Neuronal stem cell (in vitro differentiated cells): ENCODE measurements at regions not wholly inside any gene's neighbourhood (a gene's known extent, or its start where the extent isn't known, plus 50 kb on each side); places are given as distances from the start of the nearest gene placed in this dataset.

Source experiments
- DNase-seq: peaks from one replicate; pipeline ENCODE4 v3.0.0-alpha.2; 2013; ENCODE audit warnings: low spot score
- H2AFZ ChIP-seq: one replicate; pipeline ENCODE4 v1.6.1; 2013; ENCODE audit warnings: mild to moderate bottlenecking, low read length, inconsistent platforms
- H2AK5ac ChIP-seq: 2 replicates; pipeline ENCODE4 v1.6.1; 2013; ENCODE audit warnings: low read depth, mild to moderate bottlenecking, inconsistent platforms, low read length, moderate library complexity, mixed read lengths
- H2BK120ac ChIP-seq: 2 replicates; pipeline ENCODE4 v1.6.1; 2013; ENCODE audit warnings: low read depth, mild to moderate bottlenecking, inconsistent platforms, low read length, moderate library complexity, mixed read lengths
- H2BK12ac ChIP-seq: one replicate; pipeline ENCODE4 v1.6.1; 2013; ENCODE audit warnings: low read length, inconsistent platforms
- H2BK15ac ChIP-seq: 2 replicates; pipeline ENCODE4 v1.6.1; 2013; ENCODE audit warnings: mild to moderate bottlenecking, low read length, inconsistent platforms, mixed read lengths
- H2BK5ac ChIP-seq: one replicate; pipeline ENCODE4 v1.6.1; 2013; ENCODE audit warnings: inconsistent platforms, mild to moderate bottlenecking, low read length, moderate library complexity
- H3K14ac ChIP-seq: one replicate; pipeline ENCODE4 v1.6.1; 2013; ENCODE audit warnings: low read length, inconsistent platforms
- H3K18ac ChIP-seq: 2 replicates; pipeline ENCODE4 v1.6.1; 2013; ENCODE audit warnings: low read length, inconsistent platforms
- H3K23ac ChIP-seq: 2 replicates; pipeline ENCODE4 v1.6.1; 2013; ENCODE audit warnings: low read depth, mild to moderate bottlenecking, mixed read lengths, low read length, inconsistent platforms; ENCODE audit not compliant: poor library complexity
- H3K27ac ChIP-seq: replicated peaks from 3 replicates; pipeline ENCODE4 v1.5.1; 2013; ENCODE audit warnings: low read length, inconsistent platforms
- H3K27me3 ChIP-seq, 3 experiments: 2 replicates each; pipeline ENCODE4 v1.6.1; 2013; ENCODE audit warnings: low read length in 3 of 3, mild to moderate bottlenecking in 2 of 3, inconsistent platforms in 1 of 3, low read depth in 1 of 3, mixed read lengths in 1 of 3, moderate library complexity in 1 of 3; ENCODE audit not compliant: control insufficient read depth in 3 of 3, insufficient read depth in 3 of 3
- H3K36me3 ChIP-seq, 2 donors: replicated peaks in 1 of 2; 2 replicates each; pipeline ENCODE4 v1.6.1; 2013; ENCODE audit warnings: low read length in 2 of 2; ENCODE audit not compliant: control insufficient read depth in 2 of 2, insufficient read depth in 2 of 2
- H3K4ac ChIP-seq: 2 replicates; pipeline ENCODE4 v1.6.1; 2013; ENCODE audit warnings: inconsistent platforms, mild to moderate bottlenecking, low read length, moderate library complexity
- H3K4me1 ChIP-seq, 2 donors: 1 replicate in 1 of 2; 2 replicates in 1 of 2; pipeline ENCODE4 v1.6.1; 2013; ENCODE audit warnings: low read length in 2 of 2, low read depth in 1 of 2; ENCODE audit not compliant: control insufficient read depth in 2 of 2, insufficient read depth in 1 of 2
- H3K4me2 ChIP-seq: one replicate; pipeline ENCODE4 v1.6.1; 2013; ENCODE audit warnings: mild to moderate bottlenecking, low read length, inconsistent platforms; ENCODE audit not compliant: insufficient read depth, poor library complexity, severe bottlenecking
- H3K4me3 ChIP-seq, 2 donors: 2 replicates each; pipeline ENCODE4 v1.5.1; 2013; ENCODE audit warnings: low read length in 2 of 2, mild to moderate bottlenecking in 2 of 2, inconsistent platforms in 1 of 2, moderate library complexity in 1 of 2
- H3K79me1 ChIP-seq: one replicate; pipeline ENCODE4 v1.6.1; 2013; ENCODE audit warnings: low read depth, mild to moderate bottlenecking, inconsistent platforms, low read length, moderate library complexity
- H3K9ac ChIP-seq: one replicate; pipeline ENCODE4 v1.6.1; 2013; ENCODE audit warnings: mild to moderate bottlenecking, low read depth, low read length, inconsistent platforms; ENCODE audit not compliant: poor library complexity
- H3K9me3 ChIP-seq, 2 donors: replicated peaks in 1 of 2; 2 replicates each; pipeline versions ENCODE3 to v1.6.1; 2013; ENCODE audit warnings: low read length in 2 of 2, mild to moderate bottlenecking in 2 of 2, inconsistent platforms in 1 of 2, low read depth in 1 of 2, mixed read lengths in 1 of 2, moderate library complexity in 1 of 2; ENCODE audit not compliant: control insufficient read depth in 2 of 2, insufficient read depth in 1 of 2
- H4K8ac ChIP-seq: one replicate; pipeline ENCODE4 v1.6.1; 2013; ENCODE audit warnings: low read depth, mild to moderate bottlenecking, inconsistent platforms, low read length, moderate library complexity
- H4K91ac ChIP-seq: one replicate; pipeline ENCODE4 v1.6.1; 2013; ENCODE audit warnings: low read length, low read depth, mild to moderate bottlenecking, inconsistent platforms; ENCODE audit not compliant: poor library complexity
- WGBS, 2 donors: extraction: QIAGEN DNeasy Blood & Tissue Kit; methylation state at CpG; one replicate each; pipeline ENCODE4 v1.1.7; 2013; ENCODE audit warnings: missing lambda C conversion rate in 2 of 2, mixed read lengths in 1 of 2; ENCODE audit not compliant: insufficient read length in 2 of 2, insufficient replicate concordance in 1 of 2; ENCODE audit errors: extremely low coverage in 2 of 2; 5-methylcytosine and 5-hydroxymethylcytosine counted together

DNA sequence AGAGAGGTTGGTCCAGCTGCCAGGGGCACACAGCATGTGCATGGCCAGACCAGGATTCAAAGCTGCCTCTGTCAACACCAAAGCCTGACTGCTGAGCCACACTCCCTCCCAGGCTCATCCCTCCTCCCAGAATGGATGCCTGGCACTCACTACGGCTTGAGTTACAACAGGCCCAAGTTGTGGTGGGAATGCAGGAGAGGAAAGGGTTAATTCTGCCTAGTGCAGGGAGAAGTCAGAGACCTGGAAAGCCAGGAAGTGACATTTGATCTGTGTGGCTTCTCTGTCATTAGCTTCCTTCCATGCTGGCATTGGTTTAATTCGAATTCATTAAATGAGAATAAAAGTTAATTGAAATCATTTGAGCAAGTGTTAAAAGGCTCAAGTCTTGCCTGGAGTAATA lies 150.0 kb downstream of the NSG2 start:
- Histone ChIP-seq H3K23ac (no peak overlapping the region), H2AFZ (peak overlapping the region; percentile 21), H2AK5ac (no peak overlapping the region), H3K14ac (no peak overlapping the region), H2BK12ac (peak overlapping the region; percentile 42), H3K4me1 (peaks cover 0 to 6% of the 10 kb centered on the region in 2 donors), H2BK120ac (no peak overlapping the region), H3K9ac (no peak overlapping the region), H3K79me1 (no peaks in the 10 kb centered on the region), H3K36me3 (no peaks in the 10 kb centered on the region), H3K27ac (no peak overlapping the region), H3K18ac (peak overlapping the region; percentile 29), H3K4ac (no peak overlapping the region), H3K4me2 (no peak overlapping the region), H3K27me3 (no peaks in the 10 kb centered on the region), H2BK5ac (no peak overlapping the region), H3K4me3 (no peak overlapping the region), H4K91ac (no peak overlapping the region), H2BK15ac (peak overlapping the region; percentile 61), H3K9me3 (no peaks in the 10 kb centered on the region), H4K8ac (peak overlapping the region; percentile 54)
- peak; percentile 29 for DNase-seq
- no CpG with 5 or more reads among the region's 2 CpGs for WGBS, 2 donors

DNA sequence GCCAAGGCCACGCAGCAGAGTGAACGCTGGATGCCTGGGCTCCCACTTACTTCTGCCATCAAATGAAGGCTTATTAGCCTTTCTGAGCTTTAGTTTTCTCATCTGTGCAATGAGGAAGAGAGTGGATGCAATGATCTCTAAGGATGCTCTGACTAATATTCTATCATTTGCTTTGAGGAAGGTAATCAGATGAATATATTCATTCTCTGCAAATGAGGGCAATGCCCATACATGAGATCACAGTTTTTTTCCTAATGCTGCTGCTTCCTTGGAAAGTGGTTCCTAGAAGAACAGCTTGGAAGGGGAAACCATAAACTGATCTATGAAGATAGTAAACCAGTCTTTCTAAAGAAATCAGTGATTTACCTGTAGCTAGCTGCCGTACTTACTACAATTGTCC lies 152.4 kb downstream of the NSG2 start:
- no peak overlapping the region for H2AK5ac ChIP-seq
- no CpG with 5 or more reads among the region's 3 CpGs for WGBS, 2 donors

DNA sequence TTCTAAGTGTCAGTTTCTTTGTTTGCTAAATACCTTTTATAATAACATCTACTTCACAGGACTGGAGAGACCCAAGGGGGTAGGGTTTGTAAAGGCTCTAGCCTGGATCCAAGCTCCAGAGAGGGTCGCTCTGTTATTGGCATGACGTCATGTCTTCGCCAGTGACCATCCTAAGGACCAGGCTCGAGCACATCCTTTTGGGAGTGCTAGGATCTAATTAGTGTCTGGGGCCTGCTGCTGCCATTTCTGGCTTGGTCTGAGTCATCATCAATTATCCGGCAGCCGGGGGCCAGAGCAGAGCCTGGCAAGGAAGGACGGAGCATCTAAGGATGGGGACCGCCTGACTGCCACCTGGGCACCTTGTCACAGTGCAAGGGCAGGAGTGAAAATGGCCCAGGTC lies 153.0 kb downstream of the NSG2 start:
- Histone ChIP-seq H3K23ac (no peak overlapping the region), H2AFZ (no peak overlapping the region), H2BK5ac (no peak overlapping the region), H2BK15ac (no peak overlapping the region), H3K18ac (no peak overlapping the region), H3K4me3 (no peak overlapping the region), H3K36me3 (no peaks in the 10 kb centered on the region), H3K9ac (no peak overlapping the region), H3K27me3 (no peaks in the 10 kb centered on the region), H2BK12ac (no peak overlapping the region), H3K4ac (no peak overlapping the region), H2AK5ac (no peak overlapping the region), H2BK120ac (no peak overlapping the region), H3K4me1 (peaks cover 0 to 6% of the 10 kb centered on the region in 2 donors), H3K4me2 (no peak overlapping the region), H3K9me3 (no peaks in the 10 kb centered on the region), H3K14ac (no peak overlapping the region), H3K27ac (no peak overlapping the region), H4K8ac (no peak overlapping the region), H4K91ac (no peak overlapping the region), H3K79me1 (no peaks in the 10 kb centered on the region)
- no peak for DNase-seq
- no CpG with 5 or more reads among the region's 8 CpGs for WGBS, 2 donors

More for the DNA sequence above, 152.4 kb downstream of the NSG2 start:
- Histone ChIP-seq H3K36me3 (no peaks in the 10 kb centered on the region), H3K4me2 (no peak overlapping the region), H3K9me3 (no peaks in the 10 kb centered on the region), H3K18ac (no peak overlapping the region), H4K8ac (no peak overlapping the region), H2BK120ac (no peak overlapping the region), H2BK15ac (no peak overlapping the region), H3K4me1 (peaks cover 0 to 6% of the 10 kb centered on the region in 2 donors), H2BK12ac (no peak overlapping the region), H2AFZ (no peak overlapping the region), H4K91ac (no peak overlapping the region), H3K27me3 (no peaks in the 10 kb centered on the region), H3K79me1 (no peaks in the 10 kb centered on the region), H3K9ac (no peak overlapping the region), H3K14ac (no peak overlapping the region), H3K23ac (no peak overlapping the region), H3K4ac (no peak overlapping the region), H3K4me3 (no peak overlapping the region), H2BK5ac (peak overlapping the region; percentile 22), H3K27ac (no peak overlapping the region)
- DNase-seq, result no peak

DNA sequence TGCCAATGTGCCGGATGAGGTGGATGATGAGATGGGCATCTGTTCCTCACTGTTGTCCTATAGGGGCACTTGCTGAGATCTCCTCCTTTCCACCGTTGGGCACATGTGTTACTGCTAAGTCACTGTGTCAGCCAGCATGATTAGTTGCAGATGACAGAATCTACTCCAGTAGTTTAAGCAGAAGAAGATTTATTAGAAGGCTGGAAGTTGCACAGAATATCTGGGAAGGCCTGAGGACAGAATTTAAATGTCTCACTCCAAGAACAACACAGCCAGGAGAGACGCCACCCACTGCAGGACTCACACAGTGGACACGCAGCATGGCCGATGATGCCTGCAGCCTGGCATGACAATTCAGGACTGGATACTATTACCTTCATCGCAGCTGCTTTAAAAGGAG lies 157.5 kb downstream of the NSG2 start:
- H3K4ac ChIP-seq, result no peak overlapping the region
- H3K9me3 ChIP-seq, result no peaks in the 10 kb centered on the region
- no peak overlapping the region for H2BK12ac ChIP-seq
- no peak overlapping the region for H3K18ac ChIP-seq
- H3K23ac ChIP-seq, result no peak overlapping the region
- H3K79me1 ChIP-seq, result no peaks in the 10 kb centered on the region
- no peak overlapping the region for H4K8ac ChIP-seq
- no peak overlapping the region for H3K14ac ChIP-seq
- H2BK15ac ChIP-seq, result no peak overlapping the region
- peaks cover 0 to 12% of the 10 kb centered on the region in 2 donors for H3K4me1 ChIP-seq
- H2AK5ac ChIP-seq, result no peak overlapping the region
- H4K91ac ChIP-seq, result no peak overlapping the region
- no peak overlapping the region for H3K9ac ChIP-seq
- no peaks in the 10 kb centered on the region for H3K27me3 ChIP-seq
- no peak overlapping the region for H3K4me3 ChIP-seq
- H2AFZ ChIP-seq, result no peak overlapping the region
- no peak overlapping the region for H2BK120ac ChIP-seq
- H3K27ac ChIP-seq, result no peak overlapping the region
- no peak for DNase-seq
- H2BK5ac ChIP-seq, result no peak overlapping the region
- H3K4me2 ChIP-seq, result no peak overlapping the region
- no CpG with 5 or more reads among the region's 6 CpGs for WGBS, 2 donors
- H3K36me3 ChIP-seq, result no peaks in the 10 kb centered on the region
